HK-2 (cell line): ENCODE measurements at regions not wholly inside any gene's neighbourhood (a gene's known extent, or its start where the extent isn't known, plus 50 kb on each side); places are given as distances from the start of the nearest gene placed in this dataset.

Source experiments
- DNase-seq: peaks from one replicate; pipeline ENCODE4 v3.0.0-alpha.2; 2018; ENCODE audit not compliant: unreplicated experiment

DNA sequence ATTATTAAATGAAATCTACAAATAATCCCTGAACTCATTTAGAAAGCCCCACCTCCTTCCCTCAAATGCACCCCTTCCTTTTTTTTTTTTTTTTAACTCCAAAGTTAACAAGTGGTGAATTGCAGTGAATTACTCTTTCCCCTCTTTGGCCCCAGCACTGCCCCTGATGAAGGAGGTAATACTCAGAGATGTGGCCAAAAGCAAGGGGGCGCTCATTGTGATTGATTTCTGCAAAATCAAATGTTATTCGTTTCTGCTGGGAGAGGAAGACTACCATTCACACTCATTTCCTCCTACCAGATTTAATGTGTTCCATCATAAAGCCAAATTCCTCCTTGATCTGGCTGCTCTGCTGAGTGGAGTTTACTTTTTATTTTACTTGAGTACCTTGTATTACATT lies 259.4 kb downstream of the GPD2 start:
- no peak for DNase-seq

DNA sequence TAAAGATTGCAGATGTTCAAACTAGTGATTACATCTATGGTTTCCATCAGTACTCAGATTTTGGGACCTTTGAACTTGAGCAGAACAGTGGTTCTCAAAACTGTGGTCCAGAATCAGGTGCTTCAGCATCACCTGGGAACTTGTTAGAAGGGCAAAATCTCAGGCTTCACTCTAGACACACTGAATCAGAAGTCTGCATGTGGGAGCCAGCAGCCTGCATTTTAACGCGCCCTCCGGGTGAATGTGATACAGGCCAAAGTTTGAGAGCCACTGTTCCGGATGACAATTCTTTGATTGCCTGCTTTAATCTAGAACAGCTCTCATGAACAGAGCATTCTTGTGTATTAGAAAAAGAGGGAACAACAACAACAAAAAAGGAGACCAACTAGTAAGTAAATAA lies 261.7 kb downstream of the GPD2 start:
- DNase-seq, result no peak

DNA sequence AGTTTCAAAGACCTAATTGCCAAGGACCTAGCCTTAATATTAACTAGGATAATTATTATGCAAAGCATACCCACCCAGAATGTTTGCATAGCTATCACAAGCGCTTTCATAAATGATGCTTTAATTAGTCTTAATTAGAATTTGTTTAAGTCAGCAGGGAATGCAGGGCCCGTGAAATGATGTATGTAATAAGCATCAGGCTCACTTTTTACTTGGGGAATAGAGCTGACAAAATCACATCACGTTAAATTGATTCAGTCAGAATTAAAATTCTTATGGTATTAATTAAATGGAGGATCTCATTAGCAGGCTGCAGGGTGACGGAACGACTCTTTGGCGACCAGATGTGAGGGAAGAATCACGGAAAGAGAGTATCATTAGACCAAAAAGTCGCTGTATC lies 264.5 kb downstream of the GPD2 start:
- no peak for DNase-seq

DNA sequence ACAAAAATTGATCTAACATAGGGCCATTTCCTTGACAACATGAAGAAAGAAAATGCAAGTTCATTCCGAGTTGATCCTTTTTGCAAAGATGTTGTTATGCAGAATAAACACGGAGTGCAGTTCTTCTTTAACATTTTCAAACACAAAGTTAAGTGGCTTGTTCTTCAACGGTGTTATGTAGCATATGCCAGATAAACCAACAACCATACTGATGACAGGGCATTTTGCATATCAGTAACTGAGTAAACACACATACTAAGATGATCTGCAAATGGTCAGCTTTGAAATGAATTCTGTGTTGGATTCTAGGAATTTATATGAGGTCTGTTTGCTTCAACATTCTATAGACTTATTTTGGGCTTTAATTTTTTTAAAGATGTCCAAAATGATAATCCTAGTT lies 266.4 kb downstream of the GPD2 start:
- no peak for DNase-seq

DNA sequence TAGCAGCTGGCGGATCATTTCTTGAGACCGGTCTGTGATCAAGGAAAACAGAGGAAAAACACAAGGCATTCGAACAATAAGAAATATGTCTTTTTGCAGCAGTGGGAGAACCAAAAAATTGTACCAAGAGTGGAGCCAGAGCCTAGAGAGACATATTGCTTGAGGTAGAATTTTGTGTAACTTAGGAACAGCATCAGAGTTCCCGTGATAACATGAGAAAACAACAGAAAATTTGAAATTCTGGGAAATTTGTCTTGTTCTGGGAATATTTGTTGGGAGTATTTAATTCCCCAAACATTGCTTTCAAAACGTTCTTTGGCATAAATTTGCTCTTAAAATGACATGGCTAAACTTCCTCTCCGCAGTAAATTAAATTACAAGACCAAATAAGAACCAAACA lies 267.5 kb downstream of the GPD2 start:
- no peak for DNase-seq

DNA sequence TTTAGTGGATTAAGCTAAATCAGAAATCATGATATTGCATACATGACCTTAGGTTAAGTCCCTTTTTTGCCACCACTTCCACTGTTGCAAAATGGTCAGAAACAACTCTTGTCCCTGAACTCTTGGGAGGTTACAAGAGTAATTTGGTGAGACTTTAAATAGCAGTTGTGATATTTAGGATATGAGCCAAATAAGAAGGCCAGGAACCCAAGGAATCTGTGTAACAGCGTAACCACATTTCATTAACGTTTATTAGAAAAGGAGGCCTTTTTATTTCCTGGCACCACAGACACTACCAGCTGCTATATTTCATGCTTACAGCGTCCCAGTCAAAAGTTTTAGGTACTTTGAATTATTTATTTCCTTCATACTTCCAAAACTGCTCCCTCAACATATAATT lies 268.0 kb downstream of the GPD2 start:
- no peak for DNase-seq

DNA sequence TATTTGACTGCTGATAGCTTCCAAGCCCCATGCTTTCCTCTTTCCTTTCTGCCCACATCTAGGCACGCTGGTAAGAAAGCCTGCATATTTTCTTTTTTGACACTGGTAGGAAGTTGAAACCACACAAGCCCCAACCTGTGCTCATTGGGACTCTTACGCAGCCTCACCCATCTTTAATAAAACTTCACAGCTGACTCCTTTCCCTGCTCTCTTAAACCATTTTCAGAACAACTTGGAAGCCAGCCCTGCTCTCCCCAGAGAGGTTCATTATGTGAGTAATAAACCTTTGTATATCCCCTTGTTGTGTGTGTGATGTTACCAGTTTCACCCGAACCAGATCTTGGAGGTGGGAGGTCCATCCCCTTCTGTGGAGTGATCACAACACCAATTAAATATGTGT lies 268.4 kb downstream of the GPD2 start:
- no peak for DNase-seq

DNA sequence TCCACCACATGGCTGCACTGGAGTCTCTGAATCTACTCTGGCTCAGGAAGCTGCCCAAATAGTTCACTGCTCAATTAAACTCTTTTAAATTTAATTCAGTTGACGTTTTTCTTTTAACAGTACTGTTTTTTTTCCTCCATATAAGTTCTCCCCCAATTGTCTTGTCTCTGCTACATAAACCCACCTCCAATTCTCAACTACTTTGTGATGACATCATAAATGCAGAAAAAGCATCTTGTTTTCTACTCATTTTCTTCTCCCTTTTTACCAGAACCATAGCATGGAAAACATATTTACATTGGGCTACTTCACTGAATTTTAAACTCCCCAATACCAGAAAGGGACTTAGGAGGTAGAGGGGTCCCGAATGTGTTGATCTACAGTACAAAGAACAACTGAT lies 270.4 kb downstream of the GPD2 start:
- DNase-seq, result no peak

DNA sequence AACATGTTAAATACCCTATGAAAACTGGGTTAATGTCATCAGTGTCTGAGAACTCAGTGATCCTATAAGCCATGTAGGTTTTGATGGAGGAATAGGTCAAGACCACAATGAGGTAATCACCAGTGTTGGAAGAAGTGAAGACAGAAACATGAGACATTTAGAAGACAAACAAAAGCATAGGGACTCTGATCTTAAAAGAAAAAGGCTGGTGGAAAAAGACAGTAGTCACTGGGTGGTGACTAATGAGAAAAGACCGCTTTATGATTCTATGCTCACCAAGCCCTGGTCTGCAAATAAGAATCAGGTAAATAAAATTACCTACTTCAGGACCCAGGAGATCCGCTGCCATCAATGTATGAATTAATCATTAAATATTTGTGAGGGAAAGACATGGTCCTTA lies 271.9 kb downstream of the GPD2 start:
- no peak for DNase-seq

DNA sequence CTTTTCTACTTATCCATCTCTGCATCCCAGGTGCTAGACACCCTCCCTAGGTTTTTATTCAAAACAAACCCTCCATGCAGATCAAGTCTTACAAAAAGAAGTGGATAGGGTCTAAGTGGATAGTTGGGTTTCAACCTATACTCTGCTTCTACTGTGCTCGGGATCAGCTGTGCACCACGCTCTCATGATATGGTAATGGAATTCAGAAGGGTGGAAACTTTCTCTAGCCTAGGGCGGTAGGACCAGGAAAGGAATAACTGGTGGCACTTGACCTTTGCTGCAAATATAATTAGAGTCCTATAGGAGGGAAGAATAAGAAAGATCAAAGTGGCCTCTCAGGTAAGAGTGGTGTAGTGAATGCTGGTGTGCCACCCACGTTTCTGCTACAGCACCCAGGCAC lies 272.9 kb downstream of the GPD2 start:
- no peak for DNase-seq

DNA sequence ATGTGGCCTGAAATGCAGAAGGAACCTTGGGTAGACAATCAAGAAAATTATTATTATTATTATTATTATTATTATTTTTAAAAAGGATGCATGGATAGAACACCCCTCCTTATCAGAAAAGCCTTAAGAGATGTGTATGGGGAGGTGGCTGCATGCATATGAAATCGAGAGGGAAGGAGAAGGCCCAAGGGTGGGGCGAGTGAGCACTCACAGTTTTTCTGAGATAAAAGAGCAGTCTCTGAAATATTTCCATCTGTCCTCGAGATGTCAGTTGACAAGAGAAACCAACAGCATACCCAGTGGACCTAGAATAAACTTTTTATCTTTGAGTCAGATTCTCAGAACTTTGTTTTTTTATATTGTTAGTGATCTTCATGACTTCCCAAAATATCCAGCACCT lies 282.9 kb downstream of the GPD2 start:
- DNase-seq, result no peak

DNA sequence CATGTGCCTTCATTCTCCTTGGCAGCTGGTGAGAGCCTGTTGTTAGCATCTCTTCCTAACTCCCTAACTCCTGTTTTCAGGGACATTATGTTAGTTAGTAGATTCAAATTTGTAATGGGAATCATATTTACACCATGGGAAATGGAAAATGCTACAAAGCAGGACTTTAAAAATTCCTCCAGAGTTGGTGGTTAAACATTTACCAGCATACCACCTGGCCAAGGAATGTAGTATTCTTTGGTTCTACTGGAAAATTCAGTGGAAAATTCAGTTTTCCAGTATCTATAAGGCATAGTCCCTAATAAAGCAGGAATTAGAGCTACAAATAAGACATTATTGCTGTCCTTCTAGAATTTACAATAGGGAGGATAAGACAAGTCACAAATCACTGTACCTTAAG lies 291.7 kb downstream of the GPD2 start:
- no peak for DNase-seq

DNA sequence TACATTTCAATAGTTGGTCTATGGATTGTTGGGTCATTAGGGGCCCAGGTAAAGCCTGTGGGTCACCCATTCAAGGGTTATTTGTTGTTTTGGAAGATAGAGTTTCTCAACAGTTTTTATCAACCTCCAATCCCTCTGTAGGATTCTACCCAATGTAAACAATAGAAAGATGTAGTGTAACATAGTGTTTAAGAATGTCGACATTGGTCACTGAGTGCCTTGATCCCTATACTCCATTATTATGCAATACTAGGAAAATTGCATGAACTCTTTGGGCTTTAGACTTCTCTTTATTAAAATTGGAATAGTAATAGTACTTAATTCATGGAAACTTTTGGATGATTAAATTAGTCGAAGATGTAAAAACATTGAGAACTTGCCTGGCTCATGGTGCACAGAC lies 292.1 kb downstream of the GPD2 start:
- no peak for DNase-seq

DNA sequence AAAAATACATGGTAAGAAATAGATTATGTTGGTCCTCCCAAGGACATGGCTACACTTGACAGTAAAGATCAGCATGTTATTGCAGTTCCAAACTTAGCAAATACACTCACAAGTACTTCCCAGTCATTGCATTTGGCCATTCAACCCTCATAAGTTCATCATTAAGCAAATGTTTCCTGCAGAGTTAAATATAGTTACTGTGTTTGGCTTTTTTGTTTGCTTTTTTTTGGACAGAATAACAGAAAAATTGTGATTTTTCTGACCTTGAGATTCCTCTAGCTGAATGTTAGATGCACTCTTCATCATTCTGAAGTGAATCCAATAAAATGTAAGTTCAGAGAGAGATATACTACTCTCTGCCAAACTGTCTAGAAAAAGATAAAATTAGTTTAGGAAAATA lies 295.3 kb downstream of the GPD2 start:
- DNase-seq, result no peak

DNA sequence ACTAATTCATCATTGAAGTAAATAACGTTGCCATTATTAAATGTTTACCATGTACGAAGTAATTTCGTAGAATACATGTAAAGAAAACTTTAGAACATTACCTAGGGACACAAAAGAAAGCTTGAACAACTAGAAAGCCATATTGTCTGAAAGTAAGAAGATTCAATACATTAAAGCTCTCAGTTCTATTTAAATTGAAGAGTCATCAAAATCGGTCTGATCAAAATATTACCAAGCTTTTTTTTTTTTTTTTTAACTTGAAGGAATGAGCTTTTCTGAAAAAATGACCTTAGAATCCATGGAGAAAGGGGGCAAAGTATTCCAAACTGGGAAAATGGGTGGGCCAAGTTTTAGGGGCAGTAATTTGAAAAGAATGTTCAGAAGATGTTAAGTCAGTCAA lies 300.8 kb downstream of the GPD2 start:
- no peak for DNase-seq

DNA sequence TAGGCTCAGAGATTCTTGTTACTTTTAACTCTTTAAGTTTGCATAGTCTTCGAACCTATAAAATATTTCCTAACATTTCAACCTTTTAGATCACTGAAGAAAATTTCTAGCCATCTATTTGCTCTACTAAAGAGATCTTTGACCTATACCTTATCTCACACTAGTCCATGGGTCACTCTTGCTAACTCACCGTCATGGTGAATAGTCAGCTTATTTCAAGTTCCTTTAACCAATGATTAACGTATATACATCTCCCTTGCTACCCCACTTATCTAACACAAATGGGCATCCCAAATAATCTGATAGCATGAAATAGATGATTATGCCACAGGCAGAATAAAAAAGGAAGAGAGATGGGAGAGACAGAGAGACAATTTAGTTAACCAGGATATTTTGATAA lies 303.1 kb downstream of the GPD2 start:
- no peak for DNase-seq

DNA sequence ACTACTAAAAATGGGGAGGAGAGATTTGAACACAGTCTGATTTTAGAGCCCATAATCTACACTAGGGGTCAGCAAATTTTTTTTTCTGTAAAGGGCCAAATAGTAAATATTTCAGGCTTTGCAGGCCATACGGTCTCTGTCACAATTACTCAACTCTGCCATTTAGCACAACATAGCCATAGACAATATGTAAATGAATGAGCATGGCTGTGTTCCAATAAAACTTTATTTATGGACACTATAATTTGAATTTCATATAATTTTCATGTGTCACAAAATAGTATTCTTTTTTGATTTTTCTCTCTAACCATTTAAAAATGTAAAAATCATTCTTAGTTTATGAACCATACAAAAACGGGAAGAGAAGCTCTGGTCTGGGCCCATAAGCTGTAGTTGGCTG lies 309.4 kb downstream of the GPD2 start:
- DNase-seq, result no peak

DNA sequence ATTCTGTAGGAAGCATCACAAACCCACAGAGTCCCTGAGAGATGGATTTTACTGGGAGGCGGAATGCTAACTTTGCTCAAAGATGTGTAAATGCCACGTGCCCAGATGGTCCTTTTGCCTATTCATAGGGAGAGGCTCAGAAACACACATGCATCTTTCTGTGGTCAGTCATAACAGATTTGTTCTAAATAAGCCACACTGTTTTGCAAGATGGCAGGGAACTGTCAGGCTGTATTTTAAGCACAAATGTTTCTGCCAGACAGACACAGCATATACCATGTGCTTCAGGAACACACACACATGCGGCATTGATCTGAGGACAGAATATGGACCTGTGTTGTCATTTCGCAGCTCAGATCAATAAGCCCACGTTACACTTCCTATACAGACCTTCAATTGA lies 312.0 kb downstream of the GPD2 start:
- no peak for DNase-seq

DNA sequence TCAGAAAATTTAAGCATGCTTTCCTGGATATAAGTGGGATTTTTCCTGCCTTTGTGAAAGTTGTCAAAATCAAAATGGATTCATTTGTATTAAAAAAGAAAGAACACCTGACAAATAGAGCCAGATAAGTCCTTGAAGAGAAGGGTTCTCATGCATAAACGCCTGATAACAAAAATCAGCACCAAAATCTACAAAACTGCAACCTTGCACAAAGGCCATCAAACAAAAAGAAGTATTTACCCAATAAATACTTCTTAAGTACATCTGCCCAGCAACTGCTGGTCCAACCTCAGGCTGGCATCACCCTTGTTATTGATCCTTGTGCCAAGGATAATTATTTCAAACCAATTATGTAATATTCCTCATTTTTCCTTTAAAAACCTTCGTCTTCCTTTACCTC lies 315.9 kb downstream of the GPD2 start:
- DNase-seq, result no peak

DNA sequence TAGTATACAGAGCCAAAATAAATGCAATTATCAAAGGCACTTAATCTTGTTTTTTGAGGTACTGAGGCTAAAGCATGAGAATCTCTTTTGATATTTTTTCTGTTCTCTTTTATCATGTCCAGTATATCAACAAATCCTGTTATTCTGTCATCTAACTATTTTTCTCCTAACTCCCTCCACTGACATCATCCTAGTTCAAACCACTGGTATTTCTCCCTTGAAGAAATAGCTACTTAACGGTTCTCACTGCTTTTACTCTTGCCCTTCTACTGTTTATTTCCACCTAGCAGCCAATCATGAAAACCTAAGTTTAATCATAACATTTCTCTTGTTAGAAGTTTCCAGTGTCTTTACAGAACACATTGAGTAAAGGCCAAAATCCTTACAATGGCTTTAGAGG lies 317.6 kb downstream of the GPD2 start:
- no peak for DNase-seq

DNA sequence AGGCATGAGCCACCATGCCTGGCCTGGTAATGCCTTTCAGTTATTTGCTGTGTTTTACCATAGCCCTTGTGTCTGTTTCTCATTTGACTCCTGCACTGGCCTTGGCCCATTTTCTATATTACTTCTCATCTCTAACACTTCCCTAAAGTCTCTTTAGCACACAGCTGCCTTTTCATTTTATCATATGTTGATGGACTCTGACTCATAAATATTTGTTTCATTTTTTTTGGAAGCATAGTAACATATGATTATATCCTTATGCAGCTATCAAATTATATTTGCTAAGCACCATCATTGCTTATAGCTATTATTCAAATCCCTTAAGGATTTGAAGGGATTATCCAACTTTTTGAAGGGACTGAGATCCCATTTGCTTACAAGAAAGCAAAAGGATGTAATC lies 320.3 kb downstream of the GPD2 start:
- no peak for DNase-seq

DNA sequence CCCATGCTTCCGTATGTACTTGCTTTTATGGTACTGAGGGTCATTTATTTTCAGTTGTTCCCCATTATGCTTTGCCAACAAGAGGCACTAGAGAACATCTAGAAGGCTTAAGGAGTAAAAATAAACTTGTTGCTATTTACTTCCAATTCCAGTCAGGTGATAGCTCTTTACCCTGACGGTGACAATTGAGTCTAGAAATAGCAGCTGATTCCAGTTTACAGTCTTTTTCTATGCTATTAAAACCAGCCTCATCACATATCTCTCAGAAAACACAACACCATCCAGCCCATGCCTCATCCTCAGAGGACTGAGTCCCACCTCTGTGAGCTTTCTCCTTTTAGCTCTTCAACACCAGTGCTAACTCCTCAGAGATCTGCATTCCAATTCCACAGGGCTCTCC lies 327.0 kb downstream of the GPD2 start:
- no peak for DNase-seq

DNA sequence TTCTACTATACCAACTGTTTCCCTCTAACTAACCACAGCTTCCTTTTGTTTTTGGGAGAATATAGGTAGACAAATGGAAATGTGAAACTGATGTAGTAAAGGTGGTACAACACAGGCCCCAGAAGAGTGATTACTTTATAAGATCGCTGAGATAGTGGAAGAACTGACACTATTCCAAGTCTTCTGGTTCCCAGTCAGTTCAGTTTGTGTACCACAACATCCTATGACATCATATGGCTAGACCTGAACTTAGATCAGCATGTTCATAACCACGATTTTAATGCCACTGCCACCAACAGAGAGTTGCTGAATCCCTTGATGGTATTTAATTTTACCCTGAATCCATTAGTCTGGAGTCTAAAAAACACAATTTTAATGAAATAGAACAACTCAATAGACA lies 328.9 kb downstream of the GPD2 start:
- DNase-seq, result no peak

DNA sequence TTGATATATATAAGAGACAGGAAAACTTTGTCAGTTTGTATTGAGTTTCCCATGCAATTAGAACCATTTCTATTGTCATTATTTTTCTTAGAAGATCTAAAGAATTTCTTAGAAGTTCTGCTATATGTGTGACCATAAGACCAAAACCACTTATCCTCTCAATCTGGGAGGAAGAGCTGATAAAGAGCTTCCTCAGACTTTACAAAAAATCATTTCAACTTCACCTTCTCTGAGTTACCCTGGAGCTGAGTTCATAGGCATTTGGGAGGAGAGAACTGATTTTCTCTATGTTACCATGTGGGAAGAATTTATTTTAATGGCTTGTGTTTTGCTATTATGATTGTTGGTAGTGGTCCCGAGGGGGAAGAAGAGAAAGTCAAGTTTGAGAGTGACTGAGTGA lies 329.3 kb downstream of the GPD2 start:
- no peak for DNase-seq

DNA sequence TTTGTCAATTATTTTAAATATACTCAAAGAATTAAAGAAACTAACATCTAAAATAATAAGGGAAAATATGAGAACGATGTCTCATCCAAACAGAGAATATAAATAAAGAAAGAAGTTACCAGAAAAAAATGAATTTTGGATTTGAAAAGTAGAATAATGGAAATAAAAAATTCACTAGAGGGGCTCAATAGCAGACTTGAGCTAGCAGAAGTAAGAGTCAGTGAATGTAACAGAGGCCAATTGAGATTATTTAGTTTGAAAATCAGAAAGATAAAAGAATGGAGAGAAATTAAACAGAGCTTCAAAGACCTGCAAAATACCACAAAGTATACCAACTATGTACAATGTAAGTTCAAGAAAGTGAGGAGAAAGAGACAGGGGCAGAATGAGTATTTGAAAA lies 333.6 kb downstream of the GPD2 start:
- no peak for DNase-seq
